Neuronal stem cell (in vitro differentiated cells): ENCODE measurements at regions not wholly inside any gene's neighbourhood (a gene's known extent, or its start where the extent isn't known, plus 50 kb on each side); places are given as distances from the start of the nearest gene placed in this dataset.

ENCODE experiments used
- DNase-seq: peaks from one replicate; pipeline ENCODE4 v3.0.0-alpha.2; 2013; ENCODE audit warnings: low spot score
- H2AFZ ChIP-seq: one replicate; pipeline ENCODE4 v1.6.1; 2013; ENCODE audit warnings: mild to moderate bottlenecking, low read length, inconsistent platforms
- H2AK5ac ChIP-seq: 2 replicates; pipeline ENCODE4 v1.6.1; 2013; ENCODE audit warnings: low read depth, mild to moderate bottlenecking, inconsistent platforms, low read length, moderate library complexity, mixed read lengths
- H2BK120ac ChIP-seq: 2 replicates; pipeline ENCODE4 v1.6.1; 2013; ENCODE audit warnings: low read depth, mild to moderate bottlenecking, inconsistent platforms, low read length, moderate library complexity, mixed read lengths
- H2BK12ac ChIP-seq: one replicate; pipeline ENCODE4 v1.6.1; 2013; ENCODE audit warnings: low read length, inconsistent platforms
- H2BK15ac ChIP-seq: 2 replicates; pipeline ENCODE4 v1.6.1; 2013; ENCODE audit warnings: mild to moderate bottlenecking, low read length, inconsistent platforms, mixed read lengths
- H2BK5ac ChIP-seq: one replicate; pipeline ENCODE4 v1.6.1; 2013; ENCODE audit warnings: inconsistent platforms, mild to moderate bottlenecking, low read length, moderate library complexity
- H3K14ac ChIP-seq: one replicate; pipeline ENCODE4 v1.6.1; 2013; ENCODE audit warnings: low read length, inconsistent platforms
- H3K18ac ChIP-seq: 2 replicates; pipeline ENCODE4 v1.6.1; 2013; ENCODE audit warnings: low read length, inconsistent platforms
- H3K23ac ChIP-seq: 2 replicates; pipeline ENCODE4 v1.6.1; 2013; ENCODE audit warnings: low read depth, mild to moderate bottlenecking, mixed read lengths, low read length, inconsistent platforms; ENCODE audit not compliant: poor library complexity
- H3K27ac ChIP-seq: replicated peaks from 3 replicates; pipeline ENCODE4 v1.5.1; 2013; ENCODE audit warnings: low read length, inconsistent platforms
- H3K27me3 ChIP-seq, 3 experiments: 2 replicates each; pipeline ENCODE4 v1.6.1; 2013; ENCODE audit warnings: low read length in 3 of 3, mild to moderate bottlenecking in 2 of 3, inconsistent platforms in 1 of 3, low read depth in 1 of 3, mixed read lengths in 1 of 3, moderate library complexity in 1 of 3; ENCODE audit not compliant: control insufficient read depth in 3 of 3, insufficient read depth in 3 of 3
- H3K36me3 ChIP-seq, 2 donors: replicated peaks in 1 of 2; 2 replicates each; pipeline ENCODE4 v1.6.1; 2013; ENCODE audit warnings: low read length in 2 of 2; ENCODE audit not compliant: control insufficient read depth in 2 of 2, insufficient read depth in 2 of 2
- H3K4ac ChIP-seq: 2 replicates; pipeline ENCODE4 v1.6.1; 2013; ENCODE audit warnings: inconsistent platforms, mild to moderate bottlenecking, low read length, moderate library complexity
- H3K4me1 ChIP-seq, 2 donors: 1 replicate in 1 of 2; 2 replicates in 1 of 2; pipeline ENCODE4 v1.6.1; 2013; ENCODE audit warnings: low read length in 2 of 2, low read depth in 1 of 2; ENCODE audit not compliant: control insufficient read depth in 2 of 2, insufficient read depth in 1 of 2
- H3K4me2 ChIP-seq: one replicate; pipeline ENCODE4 v1.6.1; 2013; ENCODE audit warnings: mild to moderate bottlenecking, low read length, inconsistent platforms; ENCODE audit not compliant: insufficient read depth, poor library complexity, severe bottlenecking
- H3K4me3 ChIP-seq, 2 donors: 2 replicates each; pipeline ENCODE4 v1.5.1; 2013; ENCODE audit warnings: low read length in 2 of 2, mild to moderate bottlenecking in 2 of 2, inconsistent platforms in 1 of 2, moderate library complexity in 1 of 2
- H3K79me1 ChIP-seq: one replicate; pipeline ENCODE4 v1.6.1; 2013; ENCODE audit warnings: low read depth, mild to moderate bottlenecking, inconsistent platforms, low read length, moderate library complexity
- H3K9ac ChIP-seq: one replicate; pipeline ENCODE4 v1.6.1; 2013; ENCODE audit warnings: mild to moderate bottlenecking, low read depth, low read length, inconsistent platforms; ENCODE audit not compliant: poor library complexity
- H3K9me3 ChIP-seq, 2 donors: replicated peaks in 1 of 2; 2 replicates each; pipeline versions ENCODE3 to v1.6.1; 2013; ENCODE audit warnings: low read length in 2 of 2, mild to moderate bottlenecking in 2 of 2, inconsistent platforms in 1 of 2, low read depth in 1 of 2, mixed read lengths in 1 of 2, moderate library complexity in 1 of 2; ENCODE audit not compliant: control insufficient read depth in 2 of 2, insufficient read depth in 1 of 2
- H4K8ac ChIP-seq: one replicate; pipeline ENCODE4 v1.6.1; 2013; ENCODE audit warnings: low read depth, mild to moderate bottlenecking, inconsistent platforms, low read length, moderate library complexity
- H4K91ac ChIP-seq: one replicate; pipeline ENCODE4 v1.6.1; 2013; ENCODE audit warnings: low read length, low read depth, mild to moderate bottlenecking, inconsistent platforms; ENCODE audit not compliant: poor library complexity
- WGBS, 2 donors: extraction: QIAGEN DNeasy Blood & Tissue Kit; methylation state at CpG; one replicate each; pipeline ENCODE4 v1.1.7; 2013; ENCODE audit warnings: missing lambda C conversion rate in 2 of 2, mixed read lengths in 1 of 2; ENCODE audit not compliant: insufficient read length in 2 of 2, insufficient replicate concordance in 1 of 2; ENCODE audit errors: extremely low coverage in 2 of 2; 5-methylcytosine and 5-hydroxymethylcytosine counted together

DNA sequence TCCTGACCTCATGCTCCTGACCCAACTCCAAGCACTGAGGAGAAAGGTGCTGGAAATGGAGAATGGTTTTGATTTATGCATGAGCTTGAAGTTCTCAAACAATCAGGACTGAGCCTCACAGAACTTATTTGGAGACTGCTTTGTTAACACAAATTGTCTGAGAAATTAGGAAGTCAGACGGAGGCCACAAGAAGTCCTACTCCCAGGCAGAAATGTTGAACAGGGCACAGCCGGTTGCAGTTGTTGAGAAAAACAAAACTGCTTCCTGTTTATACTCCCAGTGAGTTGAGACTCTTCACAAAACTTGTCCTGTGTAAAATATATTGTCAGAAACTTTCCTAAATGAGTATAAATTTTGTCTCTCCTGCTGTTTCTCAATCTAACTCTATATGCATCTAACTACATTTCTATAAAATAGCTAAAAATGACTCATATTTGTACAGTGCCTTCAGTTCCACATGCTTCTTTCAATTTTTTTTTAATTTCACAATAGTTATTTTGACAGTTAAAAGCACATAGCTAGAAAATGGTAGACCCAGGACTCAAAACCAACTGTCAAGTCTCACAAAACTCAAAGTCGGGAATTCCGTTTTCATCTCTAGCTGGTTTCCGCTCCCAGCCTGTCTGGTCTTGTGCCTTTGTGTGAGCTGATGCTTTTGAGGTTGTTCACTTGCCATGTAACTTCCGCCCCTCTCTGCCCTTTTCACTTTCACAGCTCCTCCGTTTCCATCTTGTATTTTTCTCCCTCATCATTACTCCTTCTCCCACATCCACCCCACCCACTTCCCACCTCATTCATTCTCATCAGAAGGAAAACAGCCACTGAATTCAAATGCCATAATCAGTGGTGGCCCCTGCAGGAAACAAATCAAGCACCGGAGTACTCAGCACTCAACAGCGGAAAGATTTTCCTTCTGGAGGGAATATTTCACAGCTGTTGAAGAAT is 215.0 kb downstream of the SUCLG1 start:
- Histone ChIP-seq H3K27ac (no peak overlapping the region), H2BK12ac (no peak overlapping the region), H4K8ac (no peak overlapping the region), H3K27me3 (no peaks in the 10 kb centered on the region), H2AK5ac (no peak overlapping the region), H3K36me3 (no peaks in the 10 kb centered on the region), H3K9me3 (no peaks in the 10 kb centered on the region), H3K23ac (no peak overlapping the region), H3K4ac (no peak overlapping the region), H2AFZ (no peak overlapping the region), H4K91ac (no peak overlapping the region), H2BK120ac (no peak overlapping the region), H3K4me1 (peaks cover 0 to 4% of the 10 kb centered on the region in 2 donors), H3K18ac (no peak overlapping the region), H2BK5ac (no peak overlapping the region), H3K14ac (no peak overlapping the region), H3K4me2 (no peak overlapping the region), H3K4me3 (no peak overlapping the region), H2BK15ac (no peak overlapping the region), H3K9ac (no peak overlapping the region), H3K79me1 (no peaks in the 10 kb centered on the region)
- no peak for DNase-seq
- no CpG with 5 or more reads among the region's 9 CpGs for WGBS, 2 donors

GRCh38 chr2:84238907-84239306 is 220.2 kb downstream of the SUCLG1 start:
- Histone ChIP-seq H2AK5ac (no peak overlapping the region), H2AFZ (no peak overlapping the region), H3K27ac (no peak overlapping the region), H3K4me3 (no peak overlapping the region), H3K79me1 (no peaks in the 10 kb centered on the region), H4K8ac (no peak overlapping the region), H3K9ac (no peak overlapping the region), H3K23ac (no peak overlapping the region), H2BK12ac (no peak overlapping the region), H3K36me3 (no peaks in the 10 kb centered on the region), H2BK15ac (no peak overlapping the region), H3K4me1 (no peaks in the 10 kb centered on the region), H3K18ac (no peak overlapping the region), H3K27me3 (no peaks in the 10 kb centered on the region), H3K14ac (no peak overlapping the region), H3K4ac (no peak overlapping the region), H2BK5ac (no peak overlapping the region), H3K9me3 (no peaks in the 10 kb centered on the region), H3K4me2 (no peak overlapping the region), H2BK120ac (no peak overlapping the region), H4K91ac (no peak overlapping the region)
- WGBS, 2 donors: no CpG with 5 or more reads among the region's 2 CpGs
- no peak for DNase-seq

DNA sequence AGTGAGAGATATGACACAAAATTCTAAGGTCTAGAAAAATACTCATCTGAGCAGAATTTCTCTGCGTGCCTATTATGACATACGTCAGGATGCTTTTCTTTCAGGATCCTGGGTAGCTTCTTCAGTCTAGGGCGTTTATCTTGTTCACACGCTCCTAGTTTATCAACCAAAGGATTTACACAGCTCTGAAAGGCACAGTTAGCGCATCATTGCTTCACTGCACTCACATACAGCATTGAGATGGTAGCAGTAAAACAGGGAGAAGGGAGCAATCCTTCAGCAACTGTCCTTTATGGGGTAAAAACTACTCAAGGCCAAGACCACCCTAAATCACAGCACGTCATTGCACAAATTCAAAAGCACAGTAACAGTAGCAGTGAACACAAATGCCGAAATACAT is 222.8 kb downstream of the SUCLG1 start:
- Histone ChIP-seq H3K23ac (no peak overlapping the region), H2BK12ac (no peak overlapping the region), H3K4ac (no peak overlapping the region), H2BK5ac (no peak overlapping the region), H3K18ac (no peak overlapping the region), H3K4me3 (no peak overlapping the region), H3K14ac (no peak overlapping the region), H2BK120ac (no peak overlapping the region), H4K91ac (no peak overlapping the region), H3K4me1 (no peaks in the 10 kb centered on the region), H3K27ac (no peak overlapping the region), H2BK15ac (no peak overlapping the region), H3K4me2 (no peak overlapping the region), H4K8ac (no peak overlapping the region), H3K9me3 (no peaks in the 10 kb centered on the region), H3K36me3 (no peaks in the 10 kb centered on the region), H3K79me1 (no peaks in the 10 kb centered on the region), H2AFZ (no peak overlapping the region), H3K27me3 (no peaks in the 10 kb centered on the region), H2AK5ac (no peak overlapping the region), H3K9ac (no peak overlapping the region)
- WGBS, 2 donors: no CpG with 5 or more reads among the region's 7 CpGs
- DNase-seq: no peak

DNA sequence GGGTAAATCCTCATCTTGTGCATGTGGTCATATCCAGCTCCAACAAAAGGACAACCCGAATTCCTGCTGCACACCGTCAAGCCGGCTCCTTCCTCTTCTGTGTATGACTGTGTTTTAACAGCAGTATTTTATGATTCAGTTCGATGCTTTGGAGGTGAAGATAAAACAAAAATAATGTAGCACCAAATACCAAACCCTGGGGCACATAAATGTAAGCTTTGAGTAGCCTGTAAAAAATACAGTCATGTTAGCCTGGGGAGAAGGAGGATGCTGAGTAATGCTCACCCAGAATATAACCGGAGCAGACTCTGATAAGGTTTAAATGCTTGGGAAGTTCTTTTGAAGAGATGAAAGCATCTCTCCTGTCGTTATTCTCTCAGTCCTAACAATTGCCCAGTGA is 225.0 kb downstream of the SUCLG1 start:
- Histone ChIP-seq H3K4me3 (no peak overlapping the region), H3K9me3 (no peaks in the 10 kb centered on the region), H4K91ac (no peak overlapping the region), H3K27me3 (no peaks in the 10 kb centered on the region), H3K18ac (no peak overlapping the region), H3K4me2 (no peak overlapping the region), H3K36me3 (no peaks in the 10 kb centered on the region), H2AFZ (no peak overlapping the region), H2BK12ac (no peak overlapping the region), H3K27ac (no peak overlapping the region), H3K9ac (no peak overlapping the region), H2AK5ac (no peak overlapping the region), H3K23ac (no peak overlapping the region), H3K4ac (no peak overlapping the region), H4K8ac (no peak overlapping the region), H2BK120ac (no peak overlapping the region), H3K79me1 (no peaks in the 10 kb centered on the region), H3K14ac (no peak overlapping the region), H2BK5ac (no peak overlapping the region), H3K4me1 (no peaks in the 10 kb centered on the region), H2BK15ac (no peak overlapping the region)
- WGBS, 2 donors: no CpG with 5 or more reads among the region's 6 CpGs
- no peak for DNase-seq
